ENCODE measurements at regions not wholly inside any gene's neighbourhood (a gene's known extent, or its start where the extent isn't known, plus 50 kb on each side); places are given as distances from the start of the nearest gene placed in this dataset.
A peak's percentile ranks its signal among the peaks of the same experiment; 100 is the strongest.
"Not testable (repeated sequence)": the region's sequence is repeated elsewhere in the genome, so short reads cannot be mapped to it uniquely, and the experiment has no call there.

- DNase-seq (ENCODE audit: low spot score); H3K27me3 Mint-ChIP-seq; H3K4me1 Mint-ChIP-seq (ENCODE audit: low read depth in 2 of 2); ATAC-seq; H3K4me3 Mint-ChIP-seq; H3K27ac Mint-ChIP-seq: not testable (repeated sequence)
- peaks cover 19% of the 10 kb centered on the region for H3K36me3 Mint-ChIP-seq
- H3K9me3 Mint-ChIP-seq = peaks cover 16% of the 10 kb centered on the region
Measured at GRCh38 chr11:49750447-49750846, 201.7 kb upstream of the OR4C13 start.

DNA sequence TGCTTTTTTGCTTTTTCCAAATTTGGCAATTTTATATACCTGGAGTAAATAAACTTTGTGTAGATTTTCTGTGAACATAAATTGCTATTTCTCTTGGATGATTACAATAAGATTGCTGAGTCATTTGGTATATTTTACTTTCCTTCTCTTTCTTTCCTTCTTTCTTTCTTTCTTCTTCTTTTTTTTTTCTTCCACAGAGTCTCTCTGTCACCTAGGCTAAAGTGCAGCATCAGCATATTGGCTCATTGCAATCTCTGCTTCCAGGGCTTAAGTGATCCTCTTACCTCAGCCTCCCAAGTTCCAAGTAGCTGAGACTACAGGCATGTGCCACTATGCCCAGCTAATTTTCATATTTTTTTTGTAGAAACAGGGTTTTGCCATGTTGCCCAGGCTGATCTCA, 201.2 kb upstream of the OR4C13 start:
- DNase-seq (ENCODE audit: low spot score); H3K4me3 Mint-ChIP-seq; H3K4me1 Mint-ChIP-seq (ENCODE audit: low read depth in 2 of 2); H3K27ac Mint-ChIP-seq; ATAC-seq; H3K27me3 Mint-ChIP-seq: not testable (repeated sequence)
- peaks cover 13% of the 10 kb centered on the region for H3K36me3 Mint-ChIP-seq
- H3K9me3 Mint-ChIP-seq = peaks cover 13% of the 10 kb centered on the region

DNA sequence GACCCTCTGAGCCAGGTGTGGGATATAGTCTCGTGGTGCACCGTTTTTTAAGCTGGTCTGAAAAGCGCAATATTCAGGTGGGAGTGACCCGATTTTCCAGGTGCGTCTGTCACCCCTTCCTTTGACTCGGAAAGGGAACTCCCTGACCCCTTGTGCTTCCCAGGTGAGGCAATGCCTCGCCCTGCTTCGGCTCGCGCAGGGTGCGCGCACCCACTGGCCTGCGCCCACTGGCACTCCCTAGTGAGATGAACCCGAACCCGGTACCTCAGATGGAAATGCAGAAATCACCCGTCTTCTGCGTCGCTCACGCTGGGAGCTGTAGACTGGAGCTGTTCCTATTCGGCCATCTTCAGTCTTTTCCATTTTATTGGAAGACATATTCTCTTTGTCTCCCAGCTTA, 171.4 kb upstream of the OR4C13 start:
- not testable (repeated sequence) for H3K27ac Mint-ChIP-seq; ATAC-seq; H3K9me3 Mint-ChIP-seq; H3K27me3 Mint-ChIP-seq; DNase-seq (ENCODE audit: low spot score); H3K4me3 Mint-ChIP-seq; H3K36me3 Mint-ChIP-seq; H3K4me1 Mint-ChIP-seq (ENCODE audit: low read depth in 2 of 2)

- H3K27me3 Mint-ChIP-seq; DNase-seq (ENCODE audit: low spot score); ATAC-seq; H3K4me3 Mint-ChIP-seq; H3K27ac Mint-ChIP-seq; H3K9me3 Mint-ChIP-seq; H3K36me3 Mint-ChIP-seq; H3K4me1 Mint-ChIP-seq (ENCODE audit: low read depth in 2 of 2): not testable (repeated sequence)
Measured at GRCh38 chr11:49782000-49782399, 170.2 kb upstream of the OR4C13 start.

- ATAC-seq; H3K27me3 Mint-ChIP-seq; H3K9me3 Mint-ChIP-seq; H3K4me1 Mint-ChIP-seq (ENCODE audit: low read depth in 2 of 2); H3K4me3 Mint-ChIP-seq; DNase-seq (ENCODE audit: low spot score); H3K36me3 Mint-ChIP-seq; H3K27ac Mint-ChIP-seq: not testable (repeated sequence)
Measured at GRCh38 chr11:49783841-49784240, 168.3 kb upstream of the OR4C13 start.

DNA sequence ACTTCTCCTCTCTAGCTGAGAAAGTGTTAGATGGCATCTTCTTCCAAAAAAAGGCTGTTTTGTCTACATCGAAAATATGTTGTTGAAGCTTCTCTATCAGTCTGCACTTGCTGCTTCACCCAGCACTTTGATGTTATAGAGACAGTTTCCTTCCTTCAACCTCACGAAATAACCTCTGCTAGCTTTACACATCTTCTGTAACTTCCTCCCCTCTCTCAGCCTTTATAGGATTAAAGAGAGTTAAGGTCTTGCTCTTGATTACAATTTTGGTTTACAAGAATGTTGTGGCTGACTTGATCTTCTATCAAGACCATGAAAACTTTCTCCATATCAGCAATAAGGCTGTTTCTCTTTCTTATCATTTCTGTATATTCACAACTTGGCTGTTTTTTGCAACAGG, 162.4 kb upstream of the OR4C13 start:
- Mint-ChIP-seq H3K36me3 (peaks cover 11% of the 10 kb centered on the region), H3K9me3 (peaks cover 16% of the 10 kb centered on the region)
- not testable (repeated sequence) for H3K4me1 Mint-ChIP-seq (ENCODE audit: low read depth in 2 of 2); DNase-seq (ENCODE audit: low spot score); H3K27ac Mint-ChIP-seq; H3K4me3 Mint-ChIP-seq; ATAC-seq; H3K27me3 Mint-ChIP-seq

DNA sequence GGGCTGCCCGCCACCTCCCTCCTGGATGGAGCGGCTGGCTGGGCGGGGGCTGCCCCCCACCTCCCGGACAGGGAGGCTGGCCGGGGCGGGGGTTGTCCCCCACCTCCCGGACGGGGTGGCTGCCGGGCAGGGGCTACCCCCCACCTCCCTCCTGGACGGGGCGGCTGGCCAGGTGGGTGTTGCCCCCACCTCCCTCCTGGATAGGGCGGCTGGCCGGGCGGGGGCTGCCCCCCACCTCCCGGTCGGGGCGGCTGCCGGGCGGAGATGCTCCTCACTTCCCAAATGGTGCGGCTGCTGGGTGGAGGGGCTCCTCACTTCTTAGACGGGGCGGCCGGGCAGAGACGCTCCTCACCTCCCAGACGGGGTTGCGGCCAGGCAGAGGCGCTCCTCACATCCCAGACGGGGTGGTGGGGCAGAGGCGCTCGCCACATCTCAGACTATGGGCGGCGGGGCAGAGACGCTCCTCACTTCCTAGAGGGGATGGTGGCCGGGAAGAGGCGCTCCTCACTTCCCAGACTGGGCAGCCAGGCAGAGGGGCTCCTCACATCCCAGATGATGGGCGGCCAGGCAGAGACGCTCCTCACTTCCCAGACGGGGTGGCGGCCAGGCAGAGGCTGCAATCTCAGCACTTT, 153.9 kb upstream of the OR4C13 start:
- not testable (repeated sequence) for DNase-seq (ENCODE audit: low spot score); ATAC-seq; H3K27me3 Mint-ChIP-seq; H3K9me3 Mint-ChIP-seq; H3K27ac Mint-ChIP-seq; H3K36me3 Mint-ChIP-seq; H3K4me1 Mint-ChIP-seq (ENCODE audit: low read depth in 2 of 2); H3K4me3 Mint-ChIP-seq

- H3K27me3 Mint-ChIP-seq; H3K4me3 Mint-ChIP-seq; DNase-seq (ENCODE audit: low spot score); ATAC-seq; H3K4me1 Mint-ChIP-seq (ENCODE audit: low read depth in 2 of 2); H3K9me3 Mint-ChIP-seq; H3K36me3 Mint-ChIP-seq; H3K27ac Mint-ChIP-seq: not testable (repeated sequence)
Measured at GRCh38 chr11:49817705-49818430, 134.3 kb upstream of the OR4C13 start.

GRCh38 chr11:49823188-49823587, 129.0 kb upstream of the OR4C13 start:
- H3K36me3 Mint-ChIP-seq; ATAC-seq; H3K27me3 Mint-ChIP-seq; H3K4me1 Mint-ChIP-seq (ENCODE audit: low read depth in 2 of 2); H3K9me3 Mint-ChIP-seq; H3K4me3 Mint-ChIP-seq; H3K27ac Mint-ChIP-seq; DNase-seq (ENCODE audit: low spot score): not testable (repeated sequence)

- H3K27ac Mint-ChIP-seq; H3K9me3 Mint-ChIP-seq; H3K36me3 Mint-ChIP-seq; H3K4me3 Mint-ChIP-seq; H3K4me1 Mint-ChIP-seq (ENCODE audit: low read depth in 2 of 2); H3K27me3 Mint-ChIP-seq; ATAC-seq: not testable (repeated sequence)
- DNase-seq (ENCODE audit: low spot score) = peak; percentile 62
Measured at GRCh38 chr11:49850541-49850940, 101.7 kb upstream of the OR4C13 start.

- Mint-ChIP-seq H3K4me3 (no peak overlapping the region), H3K36me3 (peaks cover 5% of the 10 kb centered on the region), H3K27me3 (no peaks in the 10 kb centered on the region), H3K9me3 (peaks cover 10% of the 10 kb centered on the region), H3K4me1 (ENCODE audit: low read depth in 2 of 2) (no peaks in the 10 kb centered on the region), H3K27ac (no peak overlapping the region)
- DNase-seq (ENCODE audit: low spot score) = no peak
- no peak for ATAC-seq
Measured at GRCh38 chr11:49851511-49851910, 100.7 kb upstream of the OR4C13 start.

DNA sequence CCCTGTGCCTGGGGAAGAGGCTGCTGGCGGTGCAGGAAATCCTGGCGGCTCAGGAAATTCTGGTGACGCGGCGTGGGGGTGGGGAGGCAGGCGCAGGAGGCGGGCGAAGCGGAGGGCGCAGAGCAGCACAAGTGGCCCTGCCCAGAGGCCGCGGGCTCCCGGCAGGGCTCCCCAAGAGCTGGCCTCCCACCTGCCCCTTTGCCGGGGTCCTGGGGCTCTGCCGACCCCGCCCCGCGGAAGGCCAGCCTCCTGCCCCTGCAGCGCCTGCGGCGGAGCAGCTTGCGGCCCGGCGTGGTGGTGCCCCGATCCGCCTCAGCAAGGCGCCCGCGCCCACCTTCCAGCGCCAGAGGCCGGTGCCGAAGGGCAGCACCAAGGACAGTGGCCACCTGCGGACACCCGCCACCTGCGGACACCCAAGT, 100.2 kb upstream of the OR4C13 start:
- Mint-ChIP-seq H3K27me3 (no peaks in the 10 kb centered on the region), H3K9me3 (peaks cover 10% of the 10 kb centered on the region), H3K4me3 (no peak overlapping the region), H3K27ac (no peak overlapping the region), H3K36me3 (peaks cover 5% of the 10 kb centered on the region), H3K4me1 (ENCODE audit: low read depth in 2 of 2) (no peaks in the 10 kb centered on the region)
- DNase-seq (ENCODE audit: low spot score) = no peak
- ATAC-seq = no peak

DNA sequence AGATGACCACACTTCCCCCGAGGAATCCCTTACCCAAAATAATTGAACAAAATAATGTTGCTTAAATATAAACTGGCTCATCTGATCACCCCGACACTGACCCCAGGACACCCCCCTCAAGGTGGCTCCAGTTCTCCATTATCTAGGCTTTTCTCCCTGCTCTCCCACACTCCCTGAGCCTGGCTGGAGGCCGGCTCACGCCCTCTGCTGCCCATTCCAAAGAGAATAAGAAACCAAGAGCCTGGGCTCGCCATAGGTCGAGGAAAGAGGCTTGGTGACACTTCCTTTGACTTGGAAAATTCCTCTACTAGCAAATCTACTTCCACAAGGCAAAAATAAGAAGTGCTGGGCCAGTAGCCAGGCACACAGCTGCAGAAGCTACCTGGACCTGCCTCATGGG, 63.3 kb upstream of the OR4C13 start:
- ATAC-seq; DNase-seq (ENCODE audit: low spot score); H3K4me3 Mint-ChIP-seq; H3K36me3 Mint-ChIP-seq; H3K9me3 Mint-ChIP-seq; H3K27me3 Mint-ChIP-seq; H3K4me1 Mint-ChIP-seq (ENCODE audit: low read depth in 2 of 2); H3K27ac Mint-ChIP-seq: not testable (repeated sequence)

DNA sequence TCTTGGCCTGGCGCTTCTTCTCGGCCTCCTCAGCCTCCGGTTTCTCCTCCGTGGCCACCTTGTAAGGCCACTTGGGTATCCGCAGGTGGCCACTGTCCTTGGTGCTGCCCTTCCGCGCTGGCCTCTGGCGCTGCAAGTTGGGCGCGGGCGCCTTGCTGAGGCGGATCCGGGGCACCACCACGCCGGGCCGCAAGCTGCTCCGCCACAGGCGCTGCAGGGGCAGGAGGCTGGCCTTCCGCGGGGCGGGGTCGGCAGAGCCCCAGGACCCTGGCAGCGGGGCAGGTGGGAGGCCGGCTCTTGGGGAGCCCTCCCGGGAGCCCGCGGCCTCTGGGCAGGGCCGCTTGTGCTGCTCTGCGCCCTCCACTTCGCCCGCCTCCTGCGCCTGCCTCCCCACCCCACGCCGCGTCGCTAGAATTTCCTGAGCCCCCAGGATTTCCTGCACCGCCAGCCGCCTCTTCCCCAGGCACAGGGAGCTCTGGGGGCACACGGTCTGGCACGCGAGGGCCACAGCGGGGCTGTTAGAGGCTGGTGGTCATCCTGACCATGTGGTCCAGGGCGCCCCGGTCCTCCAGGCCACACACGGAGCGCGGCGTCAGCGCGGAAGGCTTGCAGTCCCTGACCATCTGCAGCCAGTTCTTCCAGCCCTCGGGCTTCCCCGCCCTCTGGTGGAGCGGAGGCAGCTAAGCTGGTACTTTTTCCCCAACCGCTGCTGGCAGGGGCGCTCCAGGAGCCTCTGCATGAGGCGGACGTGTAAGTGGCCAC, 60.1 kb upstream of the OR4C13 start:
- H3K27me3 Mint-ChIP-seq; ATAC-seq; H3K4me1 Mint-ChIP-seq (ENCODE audit: low read depth in 2 of 2); DNase-seq (ENCODE audit: low spot score); H3K4me3 Mint-ChIP-seq; H3K27ac Mint-ChIP-seq: not testable (repeated sequence)
- H3K36me3 Mint-ChIP-seq = peaks cover 13% of the 10 kb centered on the region
- peaks cover 19% of the 10 kb centered on the region for H3K9me3 Mint-ChIP-seq

Data from natural killer cell treated with Interleukin-12 subunit alpha and Interleukin-12 subunit beta and Interleukin-15 and Interleukin-18, amount 100 ng/mL, for 72 hours (primary cell).